GM18520 (cell line): ENCODE measurements at regions not wholly inside any gene's neighbourhood (a gene's known extent, or its start where the extent isn't known, plus 50 kb on each side); places are given as distances from the start of the nearest gene placed in this dataset.
"Not testable (repeated sequence)": the region's sequence is repeated elsewhere in the genome, so short reads cannot be mapped to it uniquely, and the experiment has no call there.

Experiments
- ATAC-seq: cut with Tn5 transposase; IDR thresholded peaks from one replicate; pipeline ENCODE4 v1.9.1; 2021; ENCODE audit not compliant: unreplicated experiment

- ATAC-seq, result no peak
Measured at GRCh38 chr4:4670869-4671268, 129.0 kb upstream of the STX18 start.

- ATAC-seq, result no peak
Measured at GRCh38 chr4:4668355-4669210, 126.7 kb upstream of the STX18 start.

- no peak for ATAC-seq
Measured at GRCh38 chr4:4667622-4668081, 125.8 kb upstream of the STX18 start.

- no peak for ATAC-seq
Measured at GRCh38 chr4:4666693-4667621, 125.1 kb upstream of the STX18 start.

GRCh38 chr4:4666187-4666586 lies 124.3 kb upstream of the STX18 start:
- no peak for ATAC-seq

- ATAC-seq, result no peak
Measured at GRCh38 chr4:4664234-4664633, 122.4 kb upstream of the STX18 start.

GRCh38 chr4:4663028-4663427 lies 121.2 kb upstream of the STX18 start:
- no peak for ATAC-seq

GRCh38 chr4:4662230-4662629 lies 120.4 kb upstream of the STX18 start:
- ATAC-seq, result no peak

- no peak for ATAC-seq
Measured at GRCh38 chr4:4659871-4660651, 118.2 kb upstream of the STX18 start.

- no peak for ATAC-seq
Measured at GRCh38 chr4:4658052-4658451, 116.2 kb upstream of the STX18 start.

- ATAC-seq, result no peak
Measured at GRCh38 chr4:4656977-4657376, 115.1 kb upstream of the STX18 start.

GRCh38 chr4:4655901-4656300 lies 114.1 kb upstream of the STX18 start:
- no peak for ATAC-seq

GRCh38 chr4:4655011-4655410 lies 113.2 kb upstream of the STX18 start:
- ATAC-seq, result no peak

GRCh38 chr4:4651811-4652755 lies 110.2 kb upstream of the STX18 start:
- ATAC-seq, result no peak

- no peak for ATAC-seq
Measured at GRCh38 chr4:4647041-4647440, 105.2 kb upstream of the STX18 start.

- ATAC-seq, result no peak
Measured at GRCh38 chr4:4645743-4646142, 103.9 kb upstream of the STX18 start.

GRCh38 chr4:4644277-4644676 lies 102.4 kb upstream of the STX18 start:
- not testable (repeated sequence) for ATAC-seq

- not testable (repeated sequence) for ATAC-seq
Measured at GRCh38 chr4:4643743-4644142, 101.9 kb upstream of the STX18 start.

GRCh38 chr4:4643306-4643705 lies 101.5 kb upstream of the STX18 start:
- ATAC-seq, result no peak

- ATAC-seq, result no peak
Measured at GRCh38 chr4:4642496-4643000, 100.7 kb upstream of the STX18 start.
